Activated CD4-positive, alpha-beta T cell treated with anti-CD3 and anti-CD28 coated beads for 4 hours (primary cell): ENCODE measurements at regions not wholly inside any gene's neighbourhood (a gene's known extent, or its start where the extent isn't known, plus 50 kb on each side); places are given as distances from the start of the nearest gene placed in this dataset.

ENCODE experiments used
- DNase-seq, 2 donors: peaks; one replicate each; pipeline ENCODE4 v3.0.0-alpha.2; 2020

DNA sequence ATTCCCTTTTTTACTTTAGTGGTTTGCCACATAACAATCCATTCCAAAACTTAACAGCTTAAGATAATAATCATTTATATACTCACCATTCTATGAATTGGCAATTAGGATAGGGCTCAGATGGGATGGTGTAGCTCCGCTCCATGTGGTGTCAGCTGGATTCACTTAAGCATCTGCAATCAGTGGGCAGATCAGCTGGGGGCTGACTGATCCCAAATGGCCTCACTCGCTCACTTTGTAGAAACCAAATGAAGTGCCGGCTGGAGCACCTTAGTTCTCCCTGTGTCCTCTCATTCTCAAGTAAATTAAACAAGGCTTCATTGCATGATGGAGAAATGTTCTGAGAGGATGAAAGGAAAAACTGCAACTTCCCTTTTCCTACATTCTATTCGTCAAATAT is 161.4 kb downstream of the WT1 start:
- DNase-seq: no peak

DNA sequence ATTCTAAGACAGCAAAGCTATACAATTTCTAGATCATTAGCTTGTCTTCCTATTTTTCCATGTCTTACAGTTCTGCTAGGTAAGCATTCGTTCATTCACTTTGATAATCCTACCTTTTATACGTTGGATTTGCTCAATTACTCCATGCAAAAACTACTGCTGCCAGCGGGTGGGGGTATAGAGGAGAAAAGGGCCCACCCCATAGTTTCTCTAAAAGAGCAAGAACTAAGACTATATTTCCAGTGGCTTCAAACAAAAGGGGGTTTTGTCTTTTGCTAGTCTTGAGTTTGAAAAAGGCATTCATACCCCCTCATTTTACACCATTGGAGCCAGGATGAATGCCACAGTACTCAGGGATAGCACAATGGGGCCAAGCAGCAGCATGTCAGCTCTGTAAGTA is 155.7 kb downstream of the WT1 start:
- DNase-seq: no peak

DNA sequence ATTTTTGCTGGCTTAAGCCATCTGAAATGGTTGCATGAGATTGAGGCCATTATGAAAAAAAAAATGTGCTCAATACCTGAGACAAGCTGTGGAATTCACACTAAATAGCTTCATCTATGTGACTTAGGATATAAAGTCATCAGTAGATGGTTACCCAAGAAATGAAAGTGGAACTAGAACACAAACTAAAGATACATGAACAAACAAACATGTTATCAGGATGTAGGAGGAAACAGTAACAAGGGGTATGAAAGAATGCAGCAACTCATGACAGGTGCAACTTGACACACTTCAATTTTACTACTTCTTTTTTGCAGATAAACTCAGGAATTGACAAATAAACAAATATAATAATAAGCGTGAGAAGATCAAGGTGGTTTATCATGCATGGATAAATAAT is 155.0 kb downstream of the WT1 start:
- DNase-seq: no peak

DNA sequence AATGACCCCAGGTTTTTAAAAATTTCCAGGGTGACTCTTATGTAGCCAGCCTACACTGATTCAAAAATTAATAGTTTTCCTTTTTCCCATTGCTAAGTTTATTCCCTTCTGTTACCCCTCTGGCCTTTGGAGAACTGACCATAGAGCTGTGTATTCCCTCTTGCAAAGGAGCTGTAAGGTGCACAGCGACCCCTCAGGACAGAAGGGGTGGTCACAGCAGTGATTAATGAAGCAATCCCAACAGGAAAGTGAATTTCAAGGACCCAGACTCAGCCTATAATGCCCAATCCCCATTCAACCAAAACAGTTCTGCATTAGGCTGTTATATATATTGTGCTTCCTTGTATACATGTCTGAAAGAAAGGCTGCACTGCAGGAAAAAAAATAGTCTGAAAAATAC is 147.1 kb downstream of the WT1 start:
- DNase-seq: no peak

DNA sequence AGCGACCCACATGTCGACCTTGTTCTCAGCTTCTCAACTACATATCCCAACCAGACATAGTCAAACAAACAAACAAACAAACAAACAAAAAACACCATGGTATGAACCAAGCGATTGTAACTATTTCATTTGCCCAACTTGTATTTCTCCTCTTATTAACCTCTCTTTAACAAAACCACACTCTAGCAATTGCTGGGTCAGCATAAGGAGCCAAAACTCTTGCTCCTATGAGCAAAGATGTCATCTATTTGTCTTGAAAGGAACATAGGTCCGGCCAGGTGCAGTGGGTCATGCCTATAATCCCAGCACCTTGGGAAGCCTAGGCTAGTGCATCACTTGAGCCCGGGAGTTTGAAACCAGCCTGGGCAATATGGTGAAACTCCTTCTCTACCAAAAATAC is 145.6 kb downstream of the WT1 start:
- no peak for DNase-seq

DNA sequence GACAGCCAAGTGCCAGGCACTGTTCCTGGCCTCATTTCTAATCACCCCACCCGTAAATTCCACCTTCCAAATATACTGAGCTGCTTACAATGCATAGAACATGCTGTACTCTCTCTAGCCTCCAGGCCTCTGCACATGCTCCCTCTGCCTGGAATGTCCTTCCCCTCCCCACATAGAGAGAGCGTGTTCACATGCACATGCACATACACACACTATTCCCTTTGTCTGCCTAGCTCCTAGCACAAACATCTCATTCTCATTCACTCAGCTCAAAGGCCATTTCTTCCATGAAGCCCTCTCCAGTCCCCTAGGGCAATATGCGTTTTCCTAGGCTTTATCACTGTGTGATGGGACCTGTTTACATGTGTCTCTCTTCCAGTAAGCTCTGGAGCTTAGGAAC is 144.6 kb downstream of the WT1 start:
- DNase-seq: no peak

DNA sequence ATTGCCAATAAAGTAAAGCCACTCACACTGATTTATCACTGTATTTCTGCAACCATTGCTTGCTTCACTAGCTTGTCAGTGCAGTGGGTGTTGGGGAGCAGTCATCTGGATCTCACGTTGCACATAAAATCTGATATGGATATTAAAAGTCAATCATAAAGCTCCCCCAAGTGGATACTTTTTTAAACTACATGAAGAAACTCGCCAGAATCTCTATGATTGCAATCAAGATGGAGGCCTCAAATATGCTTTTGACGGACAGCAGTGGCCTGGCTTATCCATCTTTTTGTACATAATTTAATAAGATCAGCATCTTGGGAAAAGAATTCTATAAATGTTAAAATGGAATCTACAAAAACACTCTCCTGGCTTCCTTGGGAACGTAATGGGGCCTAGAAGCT is 137.7 kb downstream of the WT1 start:
- DNase-seq: no peak

DNA sequence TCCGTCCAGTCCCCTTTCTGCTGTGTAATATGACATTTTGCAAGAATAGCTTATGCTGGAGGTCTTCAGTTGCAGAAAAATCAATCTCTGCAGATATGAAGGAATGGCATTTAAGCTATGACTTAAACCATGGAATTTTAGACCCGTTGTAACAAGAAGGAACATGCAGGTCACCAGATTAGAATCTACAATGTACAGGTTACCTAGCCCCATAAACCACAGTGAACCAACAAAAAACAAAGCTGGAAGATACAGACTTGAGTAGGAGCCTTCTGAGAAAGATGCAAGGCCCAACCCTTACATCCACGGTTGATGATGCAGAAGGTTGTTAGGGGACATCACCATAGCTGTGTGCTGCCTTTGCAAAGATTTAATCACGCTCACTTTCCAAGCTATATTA is 132.5 kb downstream of the WT1 start:
- DNase-seq: no peak

DNA sequence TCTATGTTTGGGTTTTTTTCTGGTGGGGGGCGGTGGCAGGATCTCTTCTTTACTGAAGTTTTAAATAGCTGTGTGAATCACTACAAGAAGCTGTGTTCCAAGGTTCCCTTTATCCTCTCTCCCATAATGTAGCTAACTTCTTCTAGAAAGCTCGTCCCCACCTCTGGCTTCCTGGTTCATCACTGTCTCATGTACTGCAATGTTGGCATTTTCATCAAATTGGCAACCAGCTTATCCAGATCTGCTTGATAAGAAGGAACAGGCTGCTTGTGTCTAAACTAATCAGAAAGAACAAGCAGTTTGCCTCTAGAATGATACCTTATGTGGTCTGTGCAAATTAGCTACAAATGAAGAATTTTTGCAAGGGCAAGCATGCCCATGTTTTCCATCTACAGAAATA is 130.8 kb downstream of the WT1 start:
- DNase-seq: no peak

DNA sequence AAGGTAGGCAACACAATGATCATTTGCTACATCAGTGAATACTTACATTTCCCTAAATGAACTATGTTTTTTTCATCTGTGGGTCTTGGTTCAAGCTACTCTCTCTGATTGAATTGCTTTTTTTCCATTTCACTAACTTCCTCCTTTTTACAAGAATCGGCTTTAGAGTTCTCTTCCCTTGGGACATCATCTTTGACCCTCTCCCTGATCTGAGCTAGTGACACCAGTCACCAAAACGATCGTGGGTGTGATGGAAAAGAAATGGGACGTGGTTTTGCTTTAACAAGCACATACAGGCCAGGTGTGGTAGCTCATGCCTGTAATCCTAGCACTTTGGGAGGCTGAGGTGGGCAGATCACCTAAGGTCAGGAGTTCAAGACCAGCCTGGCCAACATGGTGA is 129.9 kb downstream of the WT1 start:
- DNase-seq: no peak

DNA sequence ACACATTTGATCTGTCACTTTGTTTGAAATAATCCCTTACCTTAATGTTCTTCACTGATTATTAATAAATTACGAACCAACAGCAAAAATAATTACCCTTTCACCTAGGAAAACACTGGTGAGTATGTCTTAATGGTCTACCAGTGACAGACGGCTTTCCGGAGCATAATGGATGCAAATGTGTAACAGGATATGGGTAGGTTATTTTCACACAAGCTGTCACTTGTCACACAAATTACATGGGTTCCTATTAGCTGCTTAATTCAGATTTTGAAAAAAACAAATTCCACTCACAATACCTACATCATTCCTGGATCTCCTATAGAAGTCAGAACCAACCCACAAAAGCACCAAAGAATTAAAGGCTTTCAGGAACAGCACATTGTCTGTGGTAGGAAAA is 127.9 kb downstream of the WT1 start:
- no peak for DNase-seq

DNA sequence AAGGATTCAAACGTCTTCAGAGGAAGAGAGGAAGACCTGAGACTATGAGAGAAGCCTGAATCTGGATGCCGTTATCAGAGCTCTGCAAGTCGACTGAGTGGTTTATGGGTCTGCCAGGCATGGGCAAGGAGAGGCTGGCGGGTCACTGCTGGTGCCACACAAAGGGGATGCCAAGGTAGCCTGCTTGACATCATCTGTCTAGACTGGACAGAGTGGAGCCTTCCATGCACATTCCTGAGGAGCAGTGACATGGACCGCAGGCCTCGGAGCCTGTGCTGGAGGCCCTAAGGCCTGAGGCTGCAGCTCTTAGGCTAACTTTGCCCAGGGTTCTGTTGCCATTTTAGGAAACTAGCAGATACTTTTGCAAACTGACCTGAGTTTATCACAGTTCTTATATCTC is 127.4 kb downstream of the WT1 start:
- DNase-seq: no peak

DNA sequence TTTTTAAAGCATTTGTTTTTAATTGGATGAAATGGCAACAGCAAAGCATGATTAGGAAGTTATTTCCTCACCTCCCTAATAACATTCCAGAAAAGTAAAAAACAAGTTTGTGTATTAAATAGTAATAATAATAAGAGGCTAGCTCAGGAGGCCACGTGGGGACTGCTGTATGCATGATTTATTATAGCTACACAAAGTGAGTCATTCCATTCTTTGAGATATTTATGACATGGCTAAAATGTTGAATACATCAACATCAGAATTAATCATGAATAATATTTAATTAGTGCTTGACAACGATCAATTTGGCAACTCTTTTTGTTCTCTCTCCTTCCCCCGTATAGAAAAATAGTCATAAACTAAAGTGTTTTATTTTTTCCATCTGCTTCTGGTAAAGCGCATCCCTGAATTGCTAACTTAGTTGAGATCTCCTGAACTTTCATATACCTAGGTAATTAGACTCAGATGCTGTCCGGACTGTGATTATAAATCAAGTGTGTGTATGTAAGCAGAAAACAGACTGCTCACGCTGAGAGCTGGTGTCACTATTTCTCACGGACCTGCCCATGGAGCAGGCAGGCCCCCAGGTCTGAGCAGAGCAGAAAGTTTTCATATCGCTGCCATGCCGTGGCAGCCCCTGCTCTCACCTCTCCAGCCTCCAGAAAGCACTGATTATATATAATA is 125.7 kb downstream of the WT1 start:
- DNase-seq: no peak

DNA sequence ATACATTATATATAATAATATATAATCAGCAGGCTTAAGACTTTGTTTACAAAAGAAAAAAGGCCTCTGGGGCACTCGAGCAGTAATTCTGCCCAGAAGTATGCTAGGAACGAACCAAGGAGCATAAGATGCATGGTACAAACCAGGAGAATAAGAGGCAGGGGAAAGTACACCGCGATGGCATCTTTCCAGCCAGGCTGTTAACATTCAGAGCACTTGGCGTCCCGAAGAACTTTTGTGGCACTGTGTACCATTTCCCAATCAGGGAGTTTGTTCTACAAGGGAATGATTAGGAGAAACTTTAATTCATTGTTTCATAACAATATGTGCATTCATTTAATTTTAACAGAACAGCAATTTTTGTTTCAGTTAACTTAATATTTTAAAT is 125.1 kb downstream of the WT1 start:
- DNase-seq: no peak

DNA sequence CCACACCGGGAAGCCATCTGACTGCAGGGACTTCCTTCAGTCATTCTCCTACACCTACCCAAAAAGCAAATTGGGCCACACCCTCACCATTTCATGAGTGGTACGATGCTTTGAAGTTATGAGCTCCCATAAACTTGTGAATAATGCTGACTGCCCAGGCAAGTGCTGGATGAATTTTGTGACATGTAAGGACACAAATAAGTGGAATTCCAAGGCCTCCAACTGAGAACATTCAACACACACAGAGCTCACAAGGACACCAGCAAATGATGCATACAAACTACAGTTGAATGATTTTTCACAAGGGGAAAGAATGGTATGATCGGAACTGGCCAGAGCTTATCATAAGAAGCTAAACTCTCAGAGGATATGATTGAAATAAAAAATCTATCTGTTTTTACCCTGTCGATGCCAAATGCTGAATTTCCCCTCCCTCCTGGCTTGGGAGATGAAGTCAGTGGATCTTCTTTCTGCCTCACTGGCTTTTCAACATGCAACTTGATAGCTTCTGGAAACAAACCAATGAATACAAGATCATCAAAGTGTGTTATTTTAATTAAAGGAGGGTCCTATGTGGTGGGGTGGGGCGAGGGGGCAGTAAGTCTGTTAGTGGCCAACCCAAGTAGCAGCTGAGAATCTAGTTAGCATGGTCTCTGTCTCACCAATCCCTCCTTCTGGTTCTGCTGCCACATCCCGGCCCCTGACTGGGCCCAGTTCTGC is 123.8 kb downstream of the WT1 start:
- DNase-seq: no peak

DNA sequence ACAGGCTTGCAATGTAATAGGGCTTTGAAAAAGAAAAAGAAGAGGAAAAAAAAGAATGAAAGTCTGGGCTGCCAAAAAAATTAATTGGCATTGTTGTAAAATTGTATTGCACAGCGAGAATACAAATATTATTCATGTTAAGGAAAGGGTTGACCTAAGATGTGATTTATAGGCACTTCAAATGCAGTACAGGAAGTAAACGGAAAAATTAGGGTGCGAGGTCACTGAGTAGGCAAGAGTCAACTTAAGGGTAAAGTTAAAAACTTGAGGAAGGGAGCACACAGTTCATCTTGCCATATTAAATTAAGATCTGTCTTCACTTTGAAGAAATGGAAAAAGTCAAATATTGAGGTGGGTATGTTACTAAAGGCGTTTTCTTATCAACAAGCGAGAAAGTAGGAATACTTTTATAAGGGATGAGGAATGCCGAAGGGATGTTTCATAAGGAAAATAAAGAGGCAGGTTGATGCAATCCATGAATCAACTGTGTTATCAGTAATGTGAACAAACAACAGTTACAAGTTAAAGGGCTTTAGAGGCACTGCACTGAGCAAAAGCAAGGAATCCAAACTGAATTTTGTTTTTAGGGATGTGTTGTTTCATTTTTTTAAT is 123.0 kb downstream of the WT1 start:
- no peak for DNase-seq

DNA sequence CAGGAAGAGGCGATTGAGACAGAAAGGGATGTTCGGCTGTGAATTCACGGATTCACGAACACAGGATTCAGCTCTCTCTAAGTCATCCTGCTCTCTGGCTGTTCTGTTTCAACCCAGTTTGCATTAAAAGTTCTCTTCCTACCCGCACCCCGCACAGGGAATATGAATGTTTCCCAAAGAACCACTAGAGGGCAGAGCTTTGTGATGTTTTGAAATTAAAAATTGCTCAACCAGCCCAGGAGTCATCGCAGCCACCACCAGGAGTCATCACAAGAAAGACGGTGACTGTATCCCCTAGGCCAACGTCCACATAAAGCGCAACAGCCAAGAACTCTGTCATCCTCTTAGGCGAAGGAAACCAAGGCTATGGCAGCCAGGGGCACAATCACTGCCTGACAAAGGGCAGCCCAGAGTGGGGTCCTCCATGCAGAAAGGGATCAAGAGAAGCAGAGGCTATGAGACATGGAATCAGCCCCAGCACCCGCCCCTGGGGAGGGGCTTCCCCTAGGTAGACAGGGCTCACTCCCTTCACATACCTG is 122.4 kb downstream of the WT1 start:
- no peak for DNase-seq

DNA sequence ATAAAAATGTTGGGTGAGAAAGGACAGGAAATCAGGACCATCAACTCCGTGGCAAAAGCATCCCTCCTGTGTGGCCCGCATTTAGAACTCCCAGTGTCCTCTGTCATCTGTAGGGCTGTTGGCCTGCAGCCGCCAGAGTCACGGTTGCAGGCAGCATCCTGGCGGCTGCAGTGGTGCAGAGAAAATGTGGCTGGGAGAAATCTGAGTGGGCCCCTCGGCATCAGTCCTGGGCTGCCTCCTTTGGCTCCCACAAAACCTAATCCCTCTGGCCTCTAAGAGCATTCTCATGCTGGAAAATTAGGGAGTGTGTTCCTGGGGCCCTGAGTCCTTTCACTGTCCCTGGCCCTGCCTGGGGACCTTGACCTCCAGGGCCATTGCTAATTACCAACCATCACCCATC is 121.9 kb downstream of the WT1 start:
- DNase-seq: no peak

DNA sequence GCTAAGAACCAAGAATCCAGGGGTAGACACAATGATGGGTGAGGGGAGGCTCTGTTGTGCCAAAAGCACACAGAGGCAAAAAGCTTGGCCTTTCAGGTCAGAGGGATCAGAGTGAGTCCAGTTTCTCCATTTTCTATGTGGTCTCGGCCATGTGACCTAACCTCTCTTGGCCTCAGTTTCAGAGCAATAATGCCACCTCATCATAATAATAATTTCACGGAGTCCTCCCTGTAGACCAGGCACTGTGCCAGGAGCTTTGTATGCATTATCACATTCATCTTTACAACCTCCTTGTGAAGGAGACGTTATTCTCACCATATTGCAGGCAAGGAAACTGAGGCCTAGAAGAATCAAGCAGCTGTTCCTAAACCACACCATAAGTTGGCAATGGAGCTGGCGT is 120.2 kb downstream of the WT1 start:
- DNase-seq: no peak

DNA sequence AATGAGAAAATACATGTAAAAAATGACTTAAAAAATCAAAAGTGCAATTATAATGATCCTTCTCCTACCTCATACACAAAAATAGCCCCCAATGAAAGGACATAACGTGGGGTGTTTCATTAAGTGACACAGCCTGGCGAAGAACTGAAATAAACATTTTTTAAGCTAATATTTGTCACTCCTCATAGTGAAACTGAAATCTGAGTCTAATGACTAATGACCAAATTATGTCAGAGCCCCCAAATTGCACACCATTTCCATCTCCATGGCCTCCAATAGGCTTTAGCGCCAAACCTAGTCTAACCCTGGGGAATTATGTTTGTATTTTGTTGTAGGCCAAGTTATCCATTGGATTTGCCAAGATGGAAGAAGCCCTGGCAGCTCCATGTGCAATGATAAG is 119.1 kb downstream of the WT1 start:
- no peak for DNase-seq

DNA sequence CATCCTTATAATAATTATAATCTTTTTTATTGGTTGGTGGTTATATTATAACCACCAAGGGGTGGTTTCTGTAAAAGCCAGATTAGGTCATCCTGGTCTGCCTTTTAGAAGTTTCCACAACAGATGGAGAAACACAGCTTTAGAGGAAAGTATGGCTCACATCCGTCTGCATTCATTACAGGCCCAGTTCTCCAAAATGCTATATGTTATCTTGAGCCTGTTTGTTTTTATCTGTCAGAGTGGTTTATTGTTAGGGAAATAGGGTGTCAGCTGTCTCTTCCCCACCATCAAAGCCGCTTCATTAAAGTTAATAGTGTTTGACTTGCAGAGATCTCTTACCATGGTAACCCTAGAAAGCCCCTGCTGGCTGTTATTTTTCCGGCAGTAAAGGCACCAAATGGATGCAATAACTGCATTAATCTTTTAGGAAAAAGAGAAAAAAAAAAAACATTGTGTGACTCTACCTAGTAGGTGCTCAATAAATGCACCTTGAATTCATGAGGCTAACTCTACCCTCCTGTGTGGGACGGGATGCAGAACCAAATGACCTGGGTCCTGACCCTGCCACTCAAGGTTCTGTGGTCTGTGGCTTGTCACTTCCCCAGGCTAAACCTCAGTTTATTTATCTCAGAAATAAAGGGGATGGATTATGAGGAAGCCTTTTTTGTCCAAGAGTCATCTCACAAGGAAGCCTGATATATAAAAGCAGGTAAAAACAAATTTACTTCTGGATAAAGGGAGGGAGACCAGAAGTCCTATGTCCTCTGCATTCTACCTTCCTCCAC is 118.3 kb downstream of the WT1 start:
- no peak for DNase-seq

DNA sequence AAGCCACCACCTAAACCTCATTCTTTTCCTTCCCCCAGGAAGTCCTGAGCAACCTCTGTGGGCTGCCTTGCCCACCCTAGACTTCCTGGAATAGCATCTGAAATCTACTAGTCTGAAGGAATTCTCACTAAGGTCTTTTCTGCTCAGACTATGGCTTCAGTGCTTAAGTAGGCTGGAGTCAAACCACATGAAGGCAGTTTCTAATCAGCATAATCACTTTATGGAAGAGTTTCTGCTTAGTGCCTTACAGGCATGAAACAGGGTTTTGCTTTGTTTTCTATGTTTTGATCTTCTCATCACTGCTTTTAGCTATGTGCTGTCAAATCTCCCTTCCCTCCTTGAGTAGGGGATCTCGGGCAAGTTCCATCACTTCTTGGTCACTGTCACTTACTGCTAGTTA is 117.7 kb downstream of the WT1 start:
- no peak for DNase-seq
